SK-N-SH (cell line): ENCODE measurements at regions not wholly inside any gene's neighbourhood (a gene's known extent, or its start where the extent isn't known, plus 50 kb on each side); places are given as distances from the start of the nearest gene placed in this dataset.
A peak's percentile ranks its signal among the peaks of the same experiment; 100 is the strongest.

ENCODE experiments used
- CTCF ChIA-PET: fragments of 300-600, 350-600 bp; formaldehyde crosslinking; extraction: SDS; loops from one replicate; lab custom pipeline; 2021; lab: Yijun Ruan, JAX
- POLR2A ChIA-PET: fragments of 350-600 bp; sonication (Branson Sonifier 250); formaldehyde crosslinking; extraction: SDS; loops from one replicate; lab custom pipeline; 2020; ENCODE audit warnings: antibody characterized with exemption, inconsistent platforms; lab: Yijun Ruan, JAX
- DNase-seq: peaks from one replicate; pipeline ENCODE4 v3.0.0; 2012
- H2AFZ ChIP-seq: fragments of 200-600 bp; sonication (generic); 2 replicates; pipeline ENCODE4 v1.8.1; 2016; ENCODE audit warnings: antibody characterized with exemption, mild to moderate bottlenecking, low read depth
- H3F3A ChIP-seq: fragments of 200-600 bp; sonication (generic); replicated peaks from 2 replicates; pipeline ENCODE3; 2016; ENCODE audit warnings: antibody characterized with exemption, mild to moderate bottlenecking; ENCODE audit not compliant: insufficient read depth
- H3K27ac ChIP-seq, 2 experiments: fragments of 200-500 bp in 1 of 2; fragments of 200-600 bp in 1 of 2; sonication (Bioruptor generic) in 1 of 2; sonication (generic), shearing (Covaris generic) in 1 of 2; 2 replicates each; pipeline versions ENCODE4 v1.5.1 to v1.6.1; 2014 to 2016; ENCODE audit warnings: low read depth in 2 of 2, inconsistent platforms in 1 of 2, low read length in 1 of 2, mild to moderate bottlenecking in 1 of 2, mixed read lengths in 1 of 2
- H3K27me3 ChIP-seq: fragments of 200-600 bp; sonication (generic), shearing (Covaris generic); 2 replicates; pipeline ENCODE4 v1.6.1; 2016; ENCODE audit warnings: mixed run types; ENCODE audit not compliant: insufficient read depth
- H3K36me3 ChIP-seq, 2 experiments: fragments of 200-500 bp in 1 of 2; fragments of 200-600 bp in 1 of 2; sonication (Bioruptor generic) in 1 of 2; sonication (generic) in 1 of 2; replicated peaks in 1 of 2; 2 replicates each; pipeline versions ENCODE3 to v1.5.1; 2014 to 2016; ENCODE audit warnings: low read length in 1 of 2, mild to moderate bottlenecking in 1 of 2; ENCODE audit not compliant: insufficient read depth in 2 of 2, control insufficient read depth in 1 of 2
- H3K4me1 ChIP-seq, 2 experiments: fragments of 200-500 bp in 1 of 2; fragments of 200-600 bp in 1 of 2; sonication (Bioruptor generic) in 1 of 2; sonication (generic), shearing (Covaris generic) in 1 of 2; 2 replicates each; pipeline versions ENCODE4 v1.5.1 to v1.6.1; 2014 to 2016; ENCODE audit warnings: low read depth in 1 of 2, low read length in 1 of 2, mixed run types in 1 of 2; ENCODE audit not compliant: insufficient read depth in 2 of 2, control insufficient read depth in 1 of 2
- H3K4me2 ChIP-seq: fragments of 200-600 bp; sonication (generic), shearing (Covaris generic); 2 replicates; pipeline ENCODE4 v1.6.1; 2017; ENCODE audit warnings: mixed run types
- H3K4me3 ChIP-seq, 2 experiments: fragments of 200-500 bp in 1 of 2; fragments of 200-600 bp in 1 of 2; sonication (Bioruptor generic) in 1 of 2; sonication (generic), shearing (Covaris generic) in 1 of 2; 2 replicates each; pipeline versions ENCODE4 v1.5.1 to v1.8.1; 2014 to 2016; ENCODE audit warnings: low read depth in 2 of 2, inconsistent platforms in 1 of 2, low read length in 1 of 2, mild to moderate bottlenecking in 1 of 2, mixed read lengths in 1 of 2, moderate library complexity in 1 of 2
- H3K79me2 ChIP-seq: fragments of 200-600 bp; sonication (generic); 2 replicates; pipeline ENCODE4 v1.8.1; 2017; ENCODE audit warnings: mild to moderate bottlenecking; ENCODE audit not compliant: insufficient read depth
- H3K9ac ChIP-seq: fragments of 200-600 bp; sonication (generic); 2 replicates; pipeline ENCODE4 v1.6.1; 2017; ENCODE audit warnings: mixed run types
- H3K9me2 ChIP-seq: fragments of 200-600 bp; sonication (generic); 2 replicates; pipeline ENCODE4 v1.6.1; 2017; ENCODE audit warnings: mixed run types
- H3K9me3 ChIP-seq: fragments of 200-600 bp; sonication (generic); 2 replicates; pipeline ENCODE4 v1.6.1; 2017; ENCODE audit warnings: mixed run types, mild to moderate bottlenecking, moderate library complexity
- H4K20me1 ChIP-seq: fragments of 200-600 bp; sonication (generic); 2 replicates; pipeline ENCODE4 v1.6.1; 2017; ENCODE audit warnings: mild to moderate bottlenecking, mixed run types; ENCODE audit not compliant: insufficient read depth
- CHD2 ChIP-seq: fragments of 150-350 bp; IDR thresholded peaks from 2 replicates; pipeline ENCODE4 v1.6.1; 2018; ENCODE audit warnings: low read length; ENCODE audit not compliant: partially characterized antibody
- EP300 ChIP-seq, 2 experiments: IDR thresholded peaks; 2 replicates each; pipeline versions ENCODE4 v1.4.0 to v1.6.1; 2012; ENCODE audit warnings: borderline replicate concordance in 1 of 2, low read depth in 1 of 2, low read length in 1 of 2
- FOSL2 ChIP-seq: IDR thresholded peaks from 2 replicates; pipeline ENCODE4 v1.4.0; 2012; ENCODE audit warnings: low read depth, mild to moderate bottlenecking, moderate library complexity, borderline replicate concordance
- FOXJ3 ChIP-seq: sonication (generic); formaldehyde crosslinking; IDR thresholded peaks from 2 replicates; pipeline ENCODE4 v1.5.1; 2020; ENCODE audit warnings: mild to moderate bottlenecking, missing genetic modification reagents
- GABPA ChIP-seq: IDR thresholded peaks from 2 replicates; pipeline ENCODE4 v1.4.0; 2012; ENCODE audit warnings: low read depth, mild to moderate bottlenecking
- IRF3 ChIP-seq: fragments of 150-350 bp; IDR thresholded peaks from 2 replicates; pipeline ENCODE4 v1.6.1; 2016; ENCODE audit warnings: mild to moderate bottlenecking, low read depth, low read length
- MAX ChIP-seq: IDR thresholded peaks from 2 replicates; pipeline ENCODE4 v1.4.0; 2012; ENCODE audit warnings: low read depth
- NRF1 ChIP-seq: IDR thresholded peaks from 2 replicates; pipeline ENCODE4 v1.6.1; 2012; ENCODE audit warnings: low read depth, mild to moderate bottlenecking, low read length
- RCOR1 ChIP-seq: fragments of 150-350 bp; IDR thresholded peaks from 2 replicates; pipeline ENCODE4 v1.6.1; 2017; ENCODE audit warnings: antibody characterized with exemption, low read length
- TAF1 ChIP-seq: IDR thresholded peaks from 2 replicates; pipeline ENCODE4 v1.6.1; 2012; ENCODE audit warnings: low read depth, mild to moderate bottlenecking, low read length, moderate library complexity, borderline replicate concordance
- TCF12 ChIP-seq: IDR thresholded peaks from 2 replicates; pipeline ENCODE4 v1.4.0; 2012
- TEAD4 ChIP-seq: IDR thresholded peaks from 2 replicates; pipeline ENCODE4 v1.4.0; 2012; ENCODE audit warnings: mild to moderate bottlenecking, borderline replicate concordance; ENCODE audit not compliant: insufficient read depth
- USF1 ChIP-seq: IDR thresholded peaks from 2 replicates; pipeline ENCODE4 v1.4.0; 2012; ENCODE audit warnings: low read depth, borderline replicate concordance
- WGBS: methylation state at CpG from one replicate; pipeline ENCODE4 v1.1.6; 2017; ENCODE audit warnings: low lambda C conversion rate; 5-methylcytosine and 5-hydroxymethylcytosine counted together
- TF ChIP-seq, protein P1 (sequence below): IDR thresholded peaks from 2 replicates; pipeline ENCODE4 v1.6.1; 2012; ENCODE audit warnings: mild to moderate bottlenecking, low read depth, low read length, moderate library complexity
- TF ChIP-seq, protein P2 (sequence below): fragments of 150-350 bp; IDR thresholded peaks from 2 replicates; pipeline ENCODE4 v1.6.1; 2017; ENCODE audit warnings: antibody characterized with exemption, low read length, low read depth, borderline replicate concordance

GRCh38 chr4:111519683-111520082, 625.6 kb upstream of the FAM241A start:
- Histone ChIP-seq H4K20me1 (no peaks in the 10 kb centered on the region), H3F3A (no peaks in the 10 kb centered on the region), H3K9ac (no peak overlapping the region), H2AFZ (peak overlapping the region; percentile 91), H3K4me1 (peaks cover 0 to 4% of the 10 kb centered on the region in 2 experiments; a peak in 1 of 4 replicates), H3K9me3 (no peaks in the 10 kb centered on the region), H3K27me3 (no peaks in the 10 kb centered on the region; the same call in 1 of the 2 replicates)
- no peak for DNase-seq
- POLR2A ChIA-PET: no interaction called here
- no peak for TF ChIP-seq FOXJ3 (CRISPR knock-in tag)
- TF ChIP-seq, protein P1, sequence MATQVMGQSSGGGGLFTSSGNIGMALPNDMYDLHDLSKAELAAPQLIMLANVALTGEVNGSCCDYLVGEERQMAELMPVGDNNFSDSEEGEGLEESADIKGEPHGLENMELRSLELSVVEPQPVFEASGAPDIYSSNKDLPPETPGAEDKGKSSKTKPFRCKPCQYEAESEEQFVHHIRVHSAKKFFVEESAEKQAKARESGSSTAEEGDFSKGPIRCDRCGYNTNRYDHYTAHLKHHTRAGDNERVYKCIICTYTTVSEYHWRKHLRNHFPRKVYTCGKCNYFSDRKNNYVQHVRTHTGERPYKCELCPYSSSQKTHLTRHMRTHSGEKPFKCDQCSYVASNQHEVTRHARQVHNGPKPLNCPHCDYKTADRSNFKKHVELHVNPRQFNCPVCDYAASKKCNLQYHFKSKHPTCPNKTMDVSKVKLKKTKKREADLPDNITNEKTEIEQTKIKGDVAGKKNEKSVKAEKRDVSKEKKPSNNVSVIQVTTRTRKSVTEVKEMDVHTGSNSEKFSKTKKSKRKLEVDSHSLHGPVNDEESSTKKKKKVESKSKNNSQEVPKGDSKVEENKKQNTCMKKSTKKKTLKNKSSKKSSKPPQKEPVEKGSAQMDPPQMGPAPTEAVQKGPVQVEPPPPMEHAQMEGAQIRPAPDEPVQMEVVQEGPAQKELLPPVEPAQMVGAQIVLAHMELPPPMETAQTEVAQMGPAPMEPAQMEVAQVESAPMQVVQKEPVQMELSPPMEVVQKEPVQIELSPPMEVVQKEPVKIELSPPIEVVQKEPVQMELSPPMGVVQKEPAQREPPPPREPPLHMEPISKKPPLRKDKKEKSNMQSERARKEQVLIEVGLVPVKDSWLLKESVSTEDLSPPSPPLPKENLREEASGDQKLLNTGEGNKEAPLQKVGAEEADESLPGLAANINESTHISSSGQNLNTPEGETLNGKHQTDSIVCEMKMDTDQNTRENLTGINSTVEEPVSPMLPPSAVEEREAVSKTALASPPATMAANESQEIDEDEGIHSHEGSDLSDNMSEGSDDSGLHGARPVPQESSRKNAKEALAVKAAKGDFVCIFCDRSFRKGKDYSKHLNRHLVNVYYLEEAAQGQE: no peak
- no peak for TF ChIP-seq MAX
- no peak for TF ChIP-seq GABPA
- TF ChIP-seq, all 33 proteins: peak for 0
- no peaks in the 10 kb centered on the region for H3K9me2 ChIP-seq
- CTCF ChIA-PET: interaction anchor here (0.6 kb wide), 1 partner anchor 8 kb away, joined by 3 read pairs; no protein-coding TSS in a partner anchor
- no peak overlapping the region for H3K27ac ChIP-seq
- H3K79me2 ChIP-seq: no peaks in the 10 kb centered on the region
- H3K36me3 ChIP-seq: no peaks in the 10 kb centered on the region
- peak overlapping the region; percentile 68 for H3K4me2 ChIP-seq
- peak overlapping the region; percentile 41 to 62 for H3K4me3 ChIP-seq
- WGBS: 6% methylated on average over 5 of the region's 5 CpGs

DNA sequence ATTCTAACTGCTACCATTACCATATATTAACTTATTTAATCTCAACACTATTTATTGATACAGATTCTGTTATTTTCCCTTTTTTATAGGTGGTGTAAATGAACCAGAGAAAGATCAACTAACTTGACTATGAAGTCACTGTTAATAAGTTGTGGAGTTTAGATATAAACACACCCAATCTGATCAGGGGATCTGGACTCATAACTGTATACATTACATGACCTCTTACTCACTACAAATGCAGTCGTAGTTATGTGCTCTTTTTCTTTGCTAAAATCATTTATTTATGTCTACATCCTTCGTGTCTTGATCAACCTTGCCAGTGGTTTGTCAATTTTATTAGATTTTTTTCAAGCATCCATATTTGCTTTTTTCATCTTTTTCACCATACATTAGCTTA, 614.8 kb upstream of the FAM241A start:
- H4K20me1 ChIP-seq: no peaks in the 10 kb centered on the region
- ChIA-PET POLR2A (no interaction called here), CTCF (no interaction called here)
- H3K4me3 ChIP-seq: no peak overlapping the region
- H3K27ac ChIP-seq: no peak overlapping the region
- no peaks in the 10 kb centered on the region for H3K79me2 ChIP-seq
- H3K9ac ChIP-seq: no peak overlapping the region
- DNase-seq: no peak
- H3K9me2 ChIP-seq: 0 out of 2 replicates have a peak, but pooled peaks cover 3% of the 10 kb centered on the region
- H3K4me2 ChIP-seq: no peak overlapping the region
- H3F3A ChIP-seq: no peaks in the 10 kb centered on the region
- H3K4me1 ChIP-seq: no peaks in the 10 kb centered on the region
- H2AFZ ChIP-seq: no peak overlapping the region
- H3K36me3 ChIP-seq: no peaks in the 10 kb centered on the region
- WGBS: 0% methylated on average over 2 of the region's 2 CpGs
- no peaks in the 10 kb centered on the region for H3K27me3 ChIP-seq
- TF ChIP-seq, protein P2, sequence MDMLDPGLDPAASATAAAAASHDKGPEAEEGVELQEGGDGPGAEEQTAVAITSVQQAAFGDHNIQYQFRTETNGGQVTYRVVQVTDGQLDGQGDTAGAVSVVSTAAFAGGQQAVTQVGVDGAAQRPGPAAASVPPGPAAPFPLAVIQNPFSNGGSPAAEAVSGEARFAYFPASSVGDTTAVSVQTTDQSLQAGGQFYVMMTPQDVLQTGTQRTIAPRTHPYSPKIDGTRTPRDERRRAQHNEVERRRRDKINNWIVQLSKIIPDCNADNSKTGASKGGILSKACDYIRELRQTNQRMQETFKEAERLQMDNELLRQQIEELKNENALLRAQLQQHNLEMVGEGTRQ: no peak
- no peak for TF ChIP-seq USF1
- TF ChIP-seq TCF12: no peak
- no peak for TF ChIP-seq FOSL2
- no peak for TF ChIP-seq EP300 (IDR thresholded peaks at IDR 0.05; ENCODE audit: borderline replicate concordance in 1 of 2, low read depth in 1 of 2, low read length in 1 of 2)
- TF ChIP-seq TAF1: no peak
- no peak for TF ChIP-seq TEAD4
- TF ChIP-seq NRF1: no peak
- no peak for TF ChIP-seq RCOR1
- no peak for TF ChIP-seq IRF3
- no peak for TF ChIP-seq CHD2
- H3K9me3 ChIP-seq: no peaks in the 10 kb centered on the region
